CD4-positive, alpha-beta memory T cell (primary cell): ENCODE measurements at regions not wholly inside any gene's neighbourhood (a gene's known extent, or its start where the extent isn't known, plus 50 kb on each side); places are given as distances from the start of the nearest gene placed in this dataset.

Source experiments
- CTCF ChIA-PET: fragments of 350-600 bp; sonication (Branson Sonifier 250); formaldehyde crosslinking; loops from one replicate; lab custom pipeline; 2021; ENCODE audit warnings: inconsistent platforms; ENCODE audit not compliant: partially characterized antibody; lab: Charles Lee
- POLR2A ChIA-PET: fragments of 350-600 bp; sonication (Branson Sonifier 250); formaldehyde crosslinking; loops from one replicate; lab custom pipeline; 2021; ENCODE audit not compliant: partially characterized antibody; lab: Charles Lee
- DNase-seq, 5 donors: peaks; one replicate each; pipeline versions ENCODE4 v3.0.0 to v3.0.0-alpha.2; 2020 to 2022; ENCODE audit warnings: mixed read lengths in 1 of 5
- H3K27ac ChIP-seq: one replicate; pipeline ENCODE4 v1.7.0; 2013; ENCODE audit warnings: low read depth, low read length
- H3K27me3 ChIP-seq: 2 replicates; pipeline ENCODE4 v1.7.0; 2013; ENCODE audit warnings: mild to moderate bottlenecking, low read length, moderate library complexity; ENCODE audit not compliant: insufficient read depth
- H3K36me3 ChIP-seq: 2 replicates; pipeline ENCODE4 v1.7.0; 2013; ENCODE audit warnings: mild to moderate bottlenecking, low read length, moderate library complexity; ENCODE audit not compliant: insufficient read depth
- H3K4me1 ChIP-seq: 2 replicates; pipeline ENCODE4 v1.7.0; 2013; ENCODE audit warnings: mild to moderate bottlenecking, low read length, moderate library complexity; ENCODE audit not compliant: insufficient read depth
- H3K4me3 ChIP-seq, 2 donors: one replicate each; pipeline ENCODE4 v1.7.0; 2013; ENCODE audit warnings: low read length in 2 of 2, mild to moderate bottlenecking in 1 of 2
- H3K9me3 ChIP-seq, 2 donors: one replicate each; pipeline ENCODE4 v1.7.0; 2013; ENCODE audit warnings: low read length in 2 of 2, control low read depth in 1 of 2; ENCODE audit not compliant: control insufficient read depth in 1 of 2
- H3K27ac Mint-ChIP-seq, 7 donors: one replicate each; pipeline ENCODE4 v1.8.0; 2020 to 2021; ENCODE audit warnings: mixed read lengths in 7 of 7, mild to moderate bottlenecking in 6 of 7, inconsistent platforms in 3 of 7, moderate library complexity in 3 of 7
- H3K27me3 Mint-ChIP-seq, 2 donors: one replicate each; pipeline ENCODE4 v1.8.0; 2020 to 2021; ENCODE audit warnings: mixed read lengths in 2 of 2
- H3K36me3 Mint-ChIP-seq, 2 donors: one replicate each; pipeline ENCODE4 v1.8.0; 2020 to 2021; ENCODE audit warnings: mixed read lengths in 2 of 2, inconsistent platforms in 1 of 2, mild to moderate bottlenecking in 1 of 2
- H3K4me1 Mint-ChIP-seq, 4 donors: one replicate each; pipeline ENCODE4 v1.8.0; 2020 to 2021; ENCODE audit warnings: mixed read lengths in 4 of 4, mild to moderate bottlenecking in 1 of 4
- H3K4me3 Mint-ChIP-seq, 8 donors: one replicate each; pipeline ENCODE4 v1.8.0; 2020 to 2021; ENCODE audit warnings: mixed read lengths in 8 of 8, mild to moderate bottlenecking in 7 of 8, moderate library complexity in 6 of 8, inconsistent platforms in 3 of 8
- H3K9me3 Mint-ChIP-seq, 8 donors: one replicate each; pipeline ENCODE4 v1.8.0; 2020 to 2021; ENCODE audit warnings: mixed read lengths in 8 of 8, mild to moderate bottlenecking in 5 of 8, inconsistent platforms in 3 of 8, moderate library complexity in 1 of 8
- intact Hi-C: fragments of 100-400 bp; cut with micrococcal nuclease; formaldehyde crosslinking; loops from one replicate; pipeline ENCODE4 v1.15.1; 2023

- Mint-ChIP-seq H3K9me3 (no peaks in the 10 kb centered on the region), H3K27ac (no peak overlapping the region), H3K4me3 (no peak overlapping the region), H3K27me3 (no peaks in the 10 kb centered on the region), H3K4me1 (peaks cover 8 to 32% (median 22%) of the 10 kb centered on the region in 4 donors), H3K36me3 (no peaks in the 10 kb centered on the region)
- intact Hi-C loops = no loop called here
- H3K36me3 ChIP-seq = no peaks in the 10 kb centered on the region
- H3K4me1 ChIP-seq = peaks cover 17% of the 10 kb centered on the region
- CTCF ChIA-PET = no interaction called here
- POLR2A ChIA-PET = no interaction called here
- H3K27me3 ChIP-seq = no peaks in the 10 kb centered on the region
- no peak overlapping the region for H3K27ac ChIP-seq
- no peaks in the 10 kb centered on the region for H3K9me3 ChIP-seq
- H3K4me3 ChIP-seq = no peak overlapping the region
- DNase-seq = peak in 2 of 5 donors; percentile 2 to 9
These were observed 113.0 kb downstream of the ERMARD start for GRCh38 chr6:169864148-169865020.

- ChIA-PET POLR2A (no interaction called here), CTCF (no interaction called here)
- Mint-ChIP-seq H3K4me3 (no peak overlapping the region), H3K9me3 (no peaks in the 10 kb centered on the region), H3K4me1 (peaks cover 8 to 32% (median 22%) of the 10 kb centered on the region in 4 donors), H3K27ac (no peak overlapping the region), H3K36me3 (no peaks in the 10 kb centered on the region), H3K27me3 (no peaks in the 10 kb centered on the region)
- Histone ChIP-seq H3K27me3 (no peaks in the 10 kb centered on the region), H3K36me3 (no peaks in the 10 kb centered on the region), H3K9me3 (no peaks in the 10 kb centered on the region), H3K4me3 (no peak overlapping the region), H3K27ac (no peak overlapping the region), H3K4me1 (peaks cover 17% of the 10 kb centered on the region)
- no peak for DNase-seq
- intact Hi-C loops = no loop called here
These were observed 112.3 kb downstream of the ERMARD start for GRCh38 chr6:169863710-169864109.

GRCh38 chr6:169862892-169863525 is 111.6 kb downstream of the ERMARD start:
- intact Hi-C loops = no loop called here
- no peak overlapping the region for H3K4me3 ChIP-seq
- Mint-ChIP-seq H3K4me1 (peaks cover 8 to 28% (median 15%) of the 10 kb centered on the region in 4 donors), H3K36me3 (no peaks in the 10 kb centered on the region), H3K27ac (peak overlapping the region in 1 of 7 donors; percentile 2), H3K27me3 (no peaks in the 10 kb centered on the region), H3K4me3 (no peak overlapping the region), H3K9me3 (peaks cover 0 to 4% (median 0%) of the 10 kb centered on the region in 8 donors)
- H3K9me3 ChIP-seq = no peaks in the 10 kb centered on the region
- ChIA-PET CTCF (no interaction called here), POLR2A (no interaction called here)
- no peaks in the 10 kb centered on the region for H3K27me3 ChIP-seq
- no peak overlapping the region for H3K27ac ChIP-seq
- no peak for DNase-seq
- peaks cover 13% of the 10 kb centered on the region for H3K4me1 ChIP-seq
- no peaks in the 10 kb centered on the region for H3K36me3 ChIP-seq

GRCh38 chr6:169862043-169862891 is 110.8 kb downstream of the ERMARD start:
- intact Hi-C loops = no loop called here
- no peaks in the 10 kb centered on the region for H3K36me3 Mint-ChIP-seq
- Histone ChIP-seq H3K27me3 (no peaks in the 10 kb centered on the region), H3K4me1 (peaks cover 9% of the 10 kb centered on the region), H3K27ac (no peak overlapping the region), H3K36me3 (no peaks in the 10 kb centered on the region), H3K4me3 (no peak overlapping the region), H3K9me3 (no peaks in the 10 kb centered on the region)
- ChIA-PET CTCF (no interaction called here), POLR2A (no interaction called here)
- peaks cover 0 to 6% (median 4%) of the 10 kb centered on the region in 8 donors for H3K9me3 Mint-ChIP-seq
- no peak overlapping the region for H3K27ac Mint-ChIP-seq
- peaks cover 8 to 27% (median 12%) of the 10 kb centered on the region in 4 donors for H3K4me1 Mint-ChIP-seq
- no peak overlapping the region for H3K4me3 Mint-ChIP-seq
- H3K27me3 Mint-ChIP-seq = no peaks in the 10 kb centered on the region
- no peak for DNase-seq

- H3K4me1 Mint-ChIP-seq = peaks cover 8 to 27% (median 12%) of the 10 kb centered on the region in 4 donors
- no peak for DNase-seq
- H3K9me3 ChIP-seq = no peaks in the 10 kb centered on the region
- peaks cover 9% of the 10 kb centered on the region for H3K4me1 ChIP-seq
- CTCF ChIA-PET = no interaction called here
- H3K36me3 Mint-ChIP-seq = no peaks in the 10 kb centered on the region
- H3K4me3 ChIP-seq = no peak overlapping the region
- no peak overlapping the region for H3K27ac Mint-ChIP-seq
- POLR2A ChIA-PET = no interaction called here
- intact Hi-C loops = no loop called here
- no peak overlapping the region for H3K4me3 Mint-ChIP-seq
- no peak overlapping the region for H3K27ac ChIP-seq
- no peaks in the 10 kb centered on the region for H3K27me3 Mint-ChIP-seq
- H3K36me3 ChIP-seq = no peaks in the 10 kb centered on the region
- H3K9me3 Mint-ChIP-seq = peaks cover 0 to 8% (median 4%) of the 10 kb centered on the region in 8 donors
- H3K27me3 ChIP-seq = no peaks in the 10 kb centered on the region
These were observed 110.1 kb downstream of the ERMARD start for GRCh38 chr6:169861431-169862042.

GRCh38 chr6:169859978-169860703 is 108.7 kb downstream of the ERMARD start:
- Histone ChIP-seq H3K9me3 (no peaks in the 10 kb centered on the region), H3K36me3 (no peaks in the 10 kb centered on the region), H3K27me3 (no peaks in the 10 kb centered on the region), H3K4me3 (no peak overlapping the region), H3K27ac (no peak overlapping the region), H3K4me1 (peaks cover 9% of the 10 kb centered on the region)
- peaks cover 0 to 9% (median 7%) of the 10 kb centered on the region in 8 donors for H3K9me3 Mint-ChIP-seq
- intact Hi-C loops = no loop called here
- H3K27me3 Mint-ChIP-seq = no peaks in the 10 kb centered on the region
- peak overlapping the region in 2 of 8 donors; percentile 47 to 65 for H3K4me3 Mint-ChIP-seq
- H3K36me3 Mint-ChIP-seq = no peaks in the 10 kb centered on the region
- H3K27ac Mint-ChIP-seq = peak overlapping the region in 2 of 7 donors; percentile 65 to 68
- H3K4me1 Mint-ChIP-seq = peaks cover 8 to 27% (median 12%) of the 10 kb centered on the region in 4 donors
- ChIA-PET CTCF (no interaction called here), POLR2A (no interaction called here)
- DNase-seq = no peak
